GM21515 (cell line): ENCODE measurements at regions not wholly inside any gene's neighbourhood (a gene's known extent, or its start where the extent isn't known, plus 50 kb on each side); places are given as distances from the start of the nearest gene placed in this dataset.
"Not testable (repeated sequence)": the region's sequence is repeated elsewhere in the genome, so short reads cannot be mapped to it uniquely, and the experiment has no call there.

ENCODE experiments used
- ATAC-seq: cut with Tn5 transposase; IDR thresholded peaks from one replicate; pipeline ENCODE4 v1.9.1; 2021; ENCODE audit not compliant: unreplicated experiment

DNA sequence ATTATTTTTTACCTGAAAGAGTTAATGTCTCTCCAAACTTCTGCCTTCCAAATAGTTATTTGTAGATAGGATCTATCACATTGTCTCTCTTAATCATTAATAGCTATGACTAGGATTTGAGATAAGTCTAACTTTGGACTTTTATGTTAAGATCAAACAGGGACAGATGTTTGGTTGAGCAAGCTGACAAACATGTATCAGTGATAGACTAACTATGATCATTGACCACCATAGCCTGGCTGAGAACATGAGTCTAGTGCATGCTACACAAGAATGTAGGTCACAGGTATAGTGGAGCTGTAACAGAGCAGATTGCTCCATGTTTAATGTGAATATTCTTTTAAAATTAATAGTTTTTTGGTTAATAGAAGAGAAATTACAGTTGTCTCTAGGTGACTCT, 52.0 kb downstream of the SYT15B start:
- not testable (repeated sequence) for ATAC-seq

DNA sequence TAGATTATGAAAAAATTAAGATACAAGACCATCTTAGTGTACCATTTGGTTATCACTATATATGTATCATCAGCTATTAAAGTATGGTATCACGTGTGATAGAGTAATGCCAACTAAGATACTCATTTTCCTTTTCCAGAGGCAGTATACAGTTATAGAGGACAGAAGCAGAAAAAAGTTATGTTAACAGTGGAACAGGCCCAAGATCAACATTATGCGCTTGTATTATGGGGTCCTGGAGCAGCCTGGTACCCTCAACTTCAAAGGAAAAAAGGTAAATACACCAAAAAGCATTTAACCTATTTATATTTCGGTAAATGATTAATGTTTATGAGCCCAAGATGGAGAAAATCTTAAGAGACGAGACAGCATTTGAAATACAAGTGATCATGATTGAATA, 52.9 kb downstream of the SYT15B start:
- ATAC-seq, result not testable (repeated sequence)

DNA sequence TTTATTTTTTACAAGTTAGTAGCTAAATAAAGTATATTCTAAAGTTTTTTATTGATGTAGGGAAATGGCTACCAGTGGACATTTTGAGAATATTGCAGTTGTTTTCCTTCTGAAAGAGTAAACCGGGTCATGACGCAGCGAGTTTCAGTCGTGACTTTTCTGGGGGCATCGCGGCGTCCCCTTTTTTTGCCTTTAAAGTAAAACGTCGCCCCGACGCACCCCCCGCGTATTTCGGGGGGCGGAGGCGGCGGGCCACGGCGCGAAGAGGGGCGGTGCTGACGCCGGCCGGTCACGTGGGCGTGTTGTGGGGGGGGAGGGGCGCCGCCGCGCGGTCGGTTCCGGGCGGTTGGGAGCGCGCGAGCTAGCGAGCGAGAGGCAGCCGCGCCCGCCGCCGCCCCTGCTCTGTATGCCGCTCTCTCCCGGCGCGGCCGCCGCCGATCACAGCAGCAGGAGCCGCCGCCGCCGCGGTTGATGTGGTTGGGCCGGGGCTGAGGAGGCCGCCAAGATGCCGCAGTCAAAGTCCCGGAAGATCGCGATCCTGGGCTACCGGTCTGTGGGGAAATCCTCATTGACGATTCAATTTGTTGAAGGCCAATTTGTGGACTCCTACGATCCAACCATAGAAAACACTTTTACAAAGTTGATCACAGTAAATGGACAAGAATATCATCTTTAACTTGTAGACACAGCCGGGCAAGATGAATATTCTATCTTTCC, 57.5 kb downstream of the SYT15B start:
- ATAC-seq, result peak; percentile 94

DNA sequence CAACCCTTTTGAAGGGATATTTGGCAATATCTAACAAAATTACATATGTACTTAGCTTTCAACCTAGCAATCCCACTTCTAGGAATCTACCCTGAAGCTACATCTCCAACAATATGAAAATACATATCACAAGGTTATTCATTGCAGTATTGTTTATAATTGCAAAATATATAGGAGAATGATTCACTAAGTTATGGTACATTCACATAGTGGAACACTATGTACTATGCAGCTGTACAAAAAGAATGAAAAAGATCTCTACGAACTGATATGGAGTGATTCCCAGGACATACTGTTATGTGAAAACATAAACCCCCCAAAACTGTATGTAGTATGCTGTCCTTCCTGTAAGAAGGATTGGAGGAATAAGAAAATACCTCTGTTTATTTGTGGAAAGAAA, 62.1 kb downstream of the SYT15B start:
- not testable (repeated sequence) for ATAC-seq

DNA sequence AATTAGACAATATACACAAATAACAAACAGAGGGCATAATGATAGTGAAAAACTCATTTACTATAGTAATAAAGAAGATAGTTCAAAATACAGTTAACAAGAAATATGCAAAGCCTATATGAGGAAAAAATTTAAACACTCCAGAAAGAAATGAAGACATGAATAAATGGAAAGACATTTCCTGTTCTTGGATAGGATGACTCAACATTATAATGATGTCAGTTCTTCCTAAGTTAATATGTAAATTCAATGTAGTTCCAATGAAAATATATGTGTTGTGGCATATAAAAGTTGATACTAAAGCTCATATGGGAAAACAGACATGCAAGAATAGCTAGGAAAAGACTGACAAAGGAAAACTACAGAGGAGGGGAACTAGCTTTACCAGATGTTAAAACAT, 63.5 kb downstream of the SYT15B start:
- ATAC-seq, result not testable (repeated sequence)

DNA sequence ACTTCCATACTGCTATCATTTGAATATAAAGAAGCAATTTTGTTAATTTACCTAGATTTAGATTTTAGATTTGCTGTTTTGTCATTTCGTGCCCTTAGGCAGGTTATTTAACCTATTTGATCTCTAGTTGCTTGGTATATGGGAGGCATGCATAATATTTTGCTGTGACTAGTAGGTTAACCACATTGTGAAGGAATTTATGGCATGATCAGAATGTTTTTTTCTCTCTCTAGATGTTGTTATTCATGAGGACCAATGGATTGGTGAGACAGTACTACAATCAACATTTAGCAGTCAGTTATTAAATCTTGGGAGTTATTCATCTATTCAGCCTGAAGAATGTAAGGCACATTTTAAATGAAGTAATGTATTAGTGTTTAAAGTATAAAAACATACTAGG, 67.2 kb downstream of the SYT15B start:
- not testable (repeated sequence) for ATAC-seq

DNA sequence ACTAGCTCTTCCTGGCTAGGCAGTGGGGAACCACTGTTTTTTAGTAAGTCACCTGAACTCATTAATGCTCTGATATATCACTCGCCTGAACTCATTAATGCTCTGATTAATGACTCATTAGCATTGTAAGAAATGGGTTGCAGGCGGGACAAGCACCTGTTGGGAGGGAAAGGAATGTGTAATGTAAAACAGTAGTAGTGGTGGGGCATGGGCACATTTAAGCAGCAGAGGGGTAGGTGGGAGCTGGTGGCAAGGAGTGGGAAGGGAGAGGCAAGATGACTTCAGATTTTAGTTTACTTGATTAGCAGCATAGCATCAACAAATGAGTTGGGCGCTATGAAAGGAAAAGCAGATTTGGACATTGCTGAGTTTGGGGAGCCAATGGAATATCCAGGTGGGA, 68.2 kb downstream of the SYT15B start:
- ATAC-seq, result not testable (repeated sequence)

DNA sequence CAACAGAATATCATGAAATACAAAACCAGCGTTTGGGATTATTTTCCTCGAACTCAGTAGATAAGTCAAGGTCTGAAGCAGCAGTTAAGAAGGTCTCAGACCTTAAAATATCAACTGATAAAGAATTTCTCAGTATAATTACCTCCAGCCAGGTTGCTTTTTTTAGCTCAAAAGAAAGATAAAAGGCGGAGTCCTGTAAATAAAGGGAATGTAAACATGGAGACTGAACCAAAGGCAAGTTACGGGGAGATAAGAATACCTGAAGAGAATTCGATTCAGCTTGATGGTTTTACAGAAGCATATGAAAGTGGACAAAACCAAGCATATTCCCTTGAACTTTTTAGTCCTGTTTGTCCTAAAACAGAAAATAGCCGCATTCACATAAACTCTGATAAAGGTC, 73.1 kb downstream of the SYT15B start:
- ATAC-seq, result not testable (repeated sequence)

DNA sequence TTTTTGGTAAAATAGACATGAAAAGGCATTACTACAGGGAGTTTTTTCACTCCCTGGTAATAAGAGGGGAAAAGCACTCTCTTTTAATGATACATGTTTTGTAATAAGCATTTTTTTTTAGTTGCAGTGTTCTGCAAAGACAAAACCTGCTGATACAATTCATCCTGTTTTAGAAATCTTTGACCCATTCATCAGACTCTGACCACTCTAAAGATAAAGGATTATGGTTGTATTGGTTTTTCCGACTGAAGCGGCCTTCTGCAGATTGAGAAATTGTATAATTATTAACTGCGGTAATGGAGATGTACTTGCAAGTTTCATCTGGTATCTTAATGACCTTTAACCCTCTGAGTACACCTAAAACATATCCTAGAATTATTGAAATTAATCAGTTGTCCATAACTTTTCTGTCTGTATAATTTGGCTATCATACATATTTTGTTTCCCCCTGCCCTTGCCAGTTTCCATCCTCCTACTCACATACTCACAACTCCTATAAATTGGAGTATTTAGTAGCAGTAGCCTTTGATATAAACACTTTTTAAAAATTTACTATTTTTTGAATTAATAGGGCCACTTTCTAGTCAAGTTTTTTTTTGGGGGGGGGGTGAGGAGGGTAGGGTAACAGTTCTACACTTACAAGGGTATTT, 79.4 kb downstream of the SYT15B start:
- not testable (repeated sequence) for ATAC-seq

DNA sequence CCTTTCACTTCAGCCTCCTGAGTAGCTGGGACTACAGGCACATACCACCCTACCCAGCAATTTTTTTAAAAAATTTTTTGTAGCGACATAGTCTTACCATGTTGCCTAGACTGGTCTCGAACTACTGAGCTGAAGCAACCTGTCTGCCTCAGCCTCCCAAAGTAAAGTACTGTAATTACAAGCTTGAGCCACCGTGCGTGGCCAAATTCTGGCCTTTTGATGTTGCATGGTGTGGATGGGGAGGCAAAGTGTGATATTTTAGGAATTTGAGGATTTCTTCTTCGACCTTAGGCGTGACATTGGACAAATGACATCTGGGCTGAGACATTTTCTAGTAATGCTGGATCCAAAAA, 81.8 kb downstream of the SYT15B start:
- ATAC-seq, result not testable (repeated sequence)

DNA sequence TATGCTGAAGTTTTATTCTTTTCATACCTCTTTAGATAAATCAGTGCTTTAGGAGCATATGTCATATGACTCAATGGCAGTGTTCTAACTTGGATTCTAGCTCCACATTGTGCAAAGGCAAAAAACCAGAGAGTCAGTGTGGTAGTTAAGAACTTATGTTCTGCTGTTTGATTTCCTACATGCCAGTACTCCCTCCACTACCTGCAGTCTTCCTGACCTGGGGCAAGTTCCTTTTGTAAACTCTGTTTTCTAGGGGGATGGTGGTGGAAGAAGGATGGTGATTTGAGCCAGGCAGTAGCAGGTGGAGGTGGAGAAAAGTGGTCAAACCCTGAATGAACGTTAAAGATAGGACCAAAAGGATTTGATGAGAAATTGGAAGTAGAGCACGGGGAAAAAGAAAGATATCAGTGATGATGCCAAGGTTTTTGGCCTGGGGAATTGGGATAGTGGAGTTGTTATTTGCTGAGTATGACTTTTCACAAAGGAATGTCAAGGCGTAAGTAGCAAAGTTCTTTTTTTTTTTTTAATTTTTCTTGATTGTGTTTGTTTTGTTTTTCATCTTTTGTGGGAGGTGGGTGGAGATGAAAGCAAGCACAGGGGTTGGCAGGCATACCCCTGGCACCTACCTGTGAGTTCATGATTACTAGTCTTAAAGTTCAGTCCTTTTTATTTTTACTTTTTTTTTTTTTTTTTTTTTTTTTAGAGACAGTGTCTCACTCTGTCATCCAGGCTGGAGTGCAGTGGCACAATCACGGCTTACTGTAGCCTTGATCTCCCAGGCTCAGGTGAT, 82.3 kb downstream of the SYT15B start:
- not testable (repeated sequence) for ATAC-seq

DNA sequence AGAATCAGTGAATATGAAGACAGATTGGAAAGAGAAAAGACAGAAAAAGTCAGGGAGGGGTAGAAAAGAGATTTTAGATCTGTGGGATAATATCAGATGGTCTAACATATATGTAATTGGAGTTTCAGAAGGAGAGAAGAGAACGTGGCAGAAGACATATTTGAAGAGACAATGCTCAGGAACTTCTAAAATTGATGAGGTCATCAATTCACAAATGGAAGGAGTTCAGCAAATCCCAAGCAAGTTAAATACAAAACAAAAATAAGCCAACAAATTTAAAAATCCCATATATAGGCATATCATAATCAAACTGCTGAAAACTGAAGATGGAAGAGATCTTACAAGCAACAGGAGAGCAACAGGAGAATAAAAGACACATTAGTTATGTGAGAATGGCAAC, 87.3 kb downstream of the SYT15B start:
- ATAC-seq, result not testable (repeated sequence)

DNA sequence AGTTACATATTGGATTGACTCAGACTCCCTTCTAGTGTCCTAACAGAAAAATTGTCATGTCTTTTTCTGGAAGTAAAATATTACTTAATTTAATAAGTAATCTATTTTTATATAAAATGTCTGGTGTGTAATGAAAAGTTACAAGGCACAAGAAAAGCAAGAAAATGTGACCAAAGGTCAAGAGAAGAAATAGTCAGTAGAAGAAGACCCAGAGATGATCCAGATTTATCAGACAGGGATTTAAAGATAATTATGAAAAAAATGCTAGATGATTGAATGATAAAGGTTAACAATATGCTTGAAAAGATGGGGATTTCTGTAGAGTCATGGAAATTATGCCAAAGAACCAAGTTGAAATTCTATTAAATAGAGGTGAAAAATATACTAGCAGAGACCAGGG, 87.8 kb downstream of the SYT15B start:
- not testable (repeated sequence) for ATAC-seq

DNA sequence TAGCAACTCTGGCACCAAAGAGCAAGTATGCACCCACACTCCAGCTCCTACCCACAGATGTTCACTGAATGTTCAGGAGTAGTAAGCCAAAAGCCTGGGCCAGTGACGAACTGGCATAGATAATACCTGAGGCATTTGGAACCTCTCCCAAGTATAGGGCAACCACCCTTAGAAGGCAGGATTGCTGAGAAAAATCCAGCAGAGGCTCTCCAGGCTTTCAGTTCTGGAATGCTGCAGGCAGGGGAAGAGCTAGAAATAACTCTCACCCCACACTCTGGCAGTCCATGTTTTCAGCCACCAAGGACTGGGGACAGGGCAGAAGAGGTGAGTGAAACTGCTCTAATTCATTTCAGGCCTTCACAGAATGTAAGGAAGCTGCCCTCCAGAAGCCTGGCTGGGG, 90.3 kb downstream of the SYT15B start:
- ATAC-seq, result not testable (repeated sequence)

DNA sequence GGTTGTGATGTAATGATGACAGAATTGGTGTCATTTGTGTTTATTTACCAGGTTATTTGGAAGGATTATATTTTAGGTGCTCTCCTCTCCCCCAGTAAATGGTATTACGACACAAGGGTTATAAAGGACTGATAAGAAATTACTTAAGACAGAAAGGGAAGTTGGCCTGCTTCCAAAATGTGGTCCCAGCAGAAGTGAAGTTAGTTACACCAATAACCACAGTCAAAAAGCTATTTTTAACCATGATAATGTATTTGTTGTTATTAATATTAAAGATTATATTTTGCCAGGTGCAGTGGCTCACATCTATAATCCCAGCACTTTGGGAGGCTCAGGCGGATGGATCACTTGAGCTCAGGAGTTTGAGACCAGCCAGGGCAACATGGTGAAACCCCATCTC, 92.5 kb downstream of the SYT15B start:
- not testable (repeated sequence) for ATAC-seq

DNA sequence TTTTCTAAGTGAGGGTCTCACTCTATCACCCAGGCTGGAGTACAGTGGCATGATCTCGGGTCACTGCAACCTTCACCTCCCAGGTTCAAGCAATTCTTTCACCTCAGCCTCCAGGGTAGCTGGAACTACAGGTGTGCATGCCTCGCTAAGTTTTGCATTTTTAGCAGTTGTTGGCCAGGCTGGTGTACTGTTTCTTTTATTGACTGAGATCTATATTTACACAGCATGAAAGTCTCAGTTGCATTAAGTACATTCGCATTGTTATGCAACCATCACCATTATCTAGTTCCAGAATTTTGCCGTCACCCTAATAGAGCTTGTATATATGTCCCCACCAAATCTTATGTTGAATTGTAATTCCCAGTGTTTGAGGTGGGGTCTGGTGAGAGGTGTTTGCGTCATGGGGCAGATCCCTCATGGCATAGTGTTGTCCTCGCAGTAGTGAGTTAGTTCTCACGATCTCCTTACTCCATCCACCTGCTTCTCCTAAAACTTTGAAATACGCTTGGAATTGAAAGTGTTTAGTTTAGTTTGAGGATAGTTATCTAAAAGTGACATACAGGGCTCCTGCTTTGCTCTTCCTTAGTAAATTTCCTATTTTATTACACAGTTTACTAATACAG, 101.3 kb downstream of the SYT15B start:
- not testable (repeated sequence) for ATAC-seq

DNA sequence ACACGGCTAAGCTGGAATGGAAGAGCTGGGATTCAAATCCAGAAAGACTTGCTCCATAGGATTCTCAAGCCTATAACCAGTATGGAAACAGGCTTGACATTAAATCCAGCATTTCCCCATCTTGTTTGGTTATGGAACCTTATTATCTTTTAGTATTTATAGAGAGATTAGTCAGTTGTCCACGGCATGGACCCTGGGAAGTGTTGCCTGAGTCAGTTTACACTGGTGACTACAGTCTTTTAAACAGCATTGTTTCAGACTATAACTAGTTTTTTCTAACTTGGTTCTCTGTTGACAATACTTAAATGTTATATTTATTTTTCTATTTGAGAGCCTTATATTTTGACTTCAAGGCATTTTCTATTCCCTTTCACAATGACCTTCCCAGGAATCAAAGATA, 106.7 kb downstream of the SYT15B start:
- ATAC-seq, result not testable (repeated sequence)

DNA sequence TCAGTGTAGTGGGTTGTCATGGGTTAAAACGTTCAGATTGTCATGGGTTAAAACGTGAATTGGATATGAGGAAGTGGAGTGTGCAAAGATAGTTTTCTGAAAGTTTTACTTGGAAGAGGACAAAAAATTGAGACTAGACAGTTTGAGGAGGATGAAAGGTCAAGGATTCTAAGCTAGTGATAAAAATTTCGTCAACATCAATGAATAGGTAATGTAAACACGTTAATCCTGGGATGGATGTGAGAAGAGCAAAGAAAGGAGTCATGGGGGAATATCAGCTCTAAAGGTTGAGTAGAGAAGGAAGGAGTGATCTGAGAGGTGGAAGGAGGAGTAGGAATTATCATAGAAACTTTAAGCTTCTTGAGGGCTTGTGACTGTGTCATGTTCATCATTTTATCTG, 109.2 kb downstream of the SYT15B start:
- ATAC-seq, result not testable (repeated sequence)

DNA sequence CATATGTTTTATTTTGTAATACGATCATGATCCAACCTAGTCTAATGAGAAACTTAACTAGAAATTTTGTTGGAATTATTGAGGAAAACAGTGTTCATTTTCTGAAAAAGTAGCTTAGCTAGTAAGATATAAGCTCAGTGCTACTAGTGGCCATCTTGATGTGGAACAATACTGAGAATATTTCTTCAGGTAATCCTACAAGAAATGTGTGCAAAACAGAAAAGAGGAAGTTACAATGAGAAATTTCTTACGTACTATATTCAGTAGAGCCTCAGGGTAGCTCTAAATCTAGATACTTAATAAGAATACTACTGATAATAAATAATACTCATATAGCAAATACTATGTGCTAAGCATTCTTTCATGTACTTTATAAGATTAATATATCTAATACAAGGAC, 114.8 kb downstream of the SYT15B start:
- not testable (repeated sequence) for ATAC-seq

DNA sequence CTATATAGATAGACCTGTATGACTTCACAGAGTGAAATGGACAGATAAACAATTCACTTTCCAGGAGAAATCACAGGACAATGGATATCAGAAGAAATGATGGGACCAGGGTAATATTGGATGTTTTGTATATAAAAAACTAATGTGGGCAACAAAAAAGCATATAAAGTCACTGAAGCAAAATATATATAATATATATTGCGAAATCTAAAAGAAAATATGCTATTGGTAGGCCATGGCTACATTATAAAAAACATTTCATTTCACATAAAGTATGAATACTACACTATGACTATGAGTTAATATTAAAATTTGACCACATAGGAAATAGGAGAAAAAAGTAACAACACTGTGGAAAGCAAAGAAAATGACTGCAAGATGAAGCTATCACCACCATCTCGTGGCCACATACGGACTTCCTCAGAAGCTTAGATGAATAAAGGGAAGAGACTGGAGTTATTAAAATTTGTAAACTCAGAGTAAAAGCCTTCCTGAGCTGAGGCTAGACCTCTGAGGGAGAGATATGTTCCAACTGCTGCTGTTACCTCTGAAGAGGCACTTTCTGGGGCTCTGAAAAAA, 115.8 kb downstream of the SYT15B start:
- not testable (repeated sequence) for ATAC-seq

DNA sequence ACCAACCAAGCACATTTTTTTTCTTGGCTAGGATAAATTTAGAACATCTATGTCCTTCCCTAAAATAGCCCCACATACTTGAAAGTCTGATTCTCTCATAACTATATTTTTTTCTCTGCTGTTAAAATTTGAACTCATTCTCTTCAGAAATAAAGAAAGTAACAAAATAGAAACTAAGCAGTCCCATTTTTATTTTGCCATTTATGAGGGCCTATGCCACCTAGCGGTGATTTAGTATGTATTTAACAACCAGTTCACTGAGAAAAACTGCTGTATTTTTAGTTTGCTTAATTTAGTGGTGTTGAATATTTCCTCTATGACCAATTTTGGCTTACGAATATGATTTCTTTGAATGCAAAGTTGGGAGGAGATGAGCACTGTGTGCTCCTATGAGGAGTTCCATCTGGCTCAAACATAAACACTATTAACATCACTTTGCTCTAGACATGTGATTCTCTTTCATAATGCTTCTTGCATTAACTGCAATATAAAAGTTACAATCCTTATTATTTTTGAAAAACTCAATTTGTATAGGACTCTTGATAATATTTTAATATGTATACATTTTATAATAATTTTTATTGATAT, 116.6 kb downstream of the SYT15B start:
- not testable (repeated sequence) for ATAC-seq
